MCF 10A (cell line): ENCODE measurements at regions not wholly inside any gene's neighbourhood (a gene's known extent, or its start where the extent isn't known, plus 50 kb on each side); places are given as distances from the start of the nearest gene placed in this dataset.

ENCODE experiments used
- BruUV-seq: library from RNA; stranded (reverse); fragments of 400-500 nt; replicated peaks from 2 replicates; lab custom pipeline; 2021; lab: Mats Ljungman, UMichigan
- CTCF ChIA-PET: fragments of 300-600 bp; sonication (Branson Sonifier 250); formaldehyde crosslinking; extraction: SDS; loops from one replicate; lab custom pipeline; 2021; ENCODE audit warnings: antibody characterized with exemption, inconsistent platforms; lab: Yijun Ruan, JAX
- POLR2A ChIA-PET: fragments of 300-600, 350-650 bp; sonication (Branson Sonifier 250); formaldehyde crosslinking; extraction: SDS; loops from one replicate; lab custom pipeline; 2020; ENCODE audit warnings: antibody characterized with exemption, inconsistent platforms; lab: Yijun Ruan, JAX
- DNase-seq: peaks from one replicate; pipeline ENCODE4 v3.0.0-alpha.2; 2018; ENCODE audit not compliant: unreplicated experiment
- H3K27ac Mint-ChIP-seq: one replicate; pipeline ENCODE4 v1.8.0; 2022; ENCODE audit warnings: mild to moderate bottlenecking, low read depth, mixed read lengths; ENCODE audit not compliant: unreplicated experiment
- H3K27me3 Mint-ChIP-seq: one replicate; pipeline ENCODE4 v1.8.0; 2022; ENCODE audit warnings: mixed read lengths; ENCODE audit not compliant: insufficient read depth, unreplicated experiment
- H3K36me3 Mint-ChIP-seq: one replicate; pipeline ENCODE4 v1.8.0; 2022; ENCODE audit warnings: mild to moderate bottlenecking, moderate library complexity, mixed read lengths; ENCODE audit not compliant: insufficient read depth, unreplicated experiment
- H3K4me1 Mint-ChIP-seq: one replicate; pipeline ENCODE4 v1.8.0; 2022; ENCODE audit warnings: mixed read lengths; ENCODE audit not compliant: insufficient read depth, unreplicated experiment
- H3K4me3 Mint-ChIP-seq: one replicate; pipeline ENCODE4 v1.8.0; 2022; ENCODE audit warnings: mild to moderate bottlenecking, moderate library complexity, mixed read lengths; ENCODE audit not compliant: unreplicated experiment
- H3K9me3 Mint-ChIP-seq: one replicate; pipeline ENCODE4 v1.8.0; 2022; ENCODE audit warnings: mixed read lengths; ENCODE audit not compliant: unreplicated experiment
- CTCF ChIP-seq: fragments of 200-600 bp; IDR thresholded peaks from one replicate; pipeline ENCODE4 v1.8.0; 2022; ENCODE audit warnings: antibody characterized with exemption, mild to moderate bottlenecking; ENCODE audit not compliant: unreplicated experiment
- intact Hi-C: fragments of 100-400 bp; cut with micrococcal nuclease; formaldehyde crosslinking; loops from 2 replicates; pipeline ENCODE4 v1.14.1; 2022

DNA sequence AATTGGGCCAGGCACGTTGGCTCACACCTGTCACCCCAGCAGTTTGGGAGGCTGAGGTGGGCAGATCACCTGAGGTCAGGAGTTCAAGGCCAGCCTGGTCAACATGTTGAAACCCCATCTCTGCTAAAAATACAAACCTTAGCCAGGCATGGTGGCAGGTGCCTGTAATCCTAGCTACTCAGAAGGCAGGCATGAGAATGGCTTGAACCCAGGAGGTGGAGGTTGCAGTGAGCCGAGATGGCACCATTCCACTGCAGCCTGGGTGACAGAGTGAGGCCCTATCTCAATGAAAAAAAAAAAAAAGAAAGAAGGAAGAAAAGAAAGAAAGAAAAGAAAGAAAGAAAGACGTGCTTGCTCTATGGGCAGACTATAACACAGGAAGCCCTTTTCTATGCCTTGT, 84.4 kb downstream of the FOXL1 start:
- CTCF ChIA-PET, result interaction anchor here (1.1 kb wide), 1 partner anchor 98 kb away, joined by 3 read pairs; no protein-coding TSS in a partner anchor
- Mint-ChIP-seq H3K9me3 (peaks cover 9% of the 10 kb centered on the region), H3K4me1 (peaks cover 39% of the 10 kb centered on the region), H3K4me3 (peak overlapping the region; percentile 28), H3K36me3 (no peaks in the 10 kb centered on the region), H3K27me3 (no peaks in the 10 kb centered on the region), H3K27ac (peak overlapping the region; percentile 98)
- BruUV-seq, result no TSS peak
- intact Hi-C loops, result no loop called here
- DNase-seq, result no peak
- TF ChIP-seq CTCF, result no peak
- POLR2A ChIA-PET, result interaction anchor here (1.0 kb wide), 1 partner anchor 9 kb away, joined by 3 read pairs; no protein-coding TSS in a partner anchor

GRCh38 chr16:86663685-86664521, 85.6 kb downstream of the FOXL1 start:
- H3K27ac Mint-ChIP-seq, result peak overlapping the region; percentile 98
- H3K36me3 Mint-ChIP-seq, result no peaks in the 10 kb centered on the region
- ChIA-PET CTCF (interaction anchor here (0.7 to 1.6 kb wide), 5 partner anchors 84 to 398 kb away, joined by 3 to 5 read pairs (median 4); no protein-coding TSS in a partner anchor), POLR2A (interaction anchor here (0.7 to 2.8 kb wide), 33 partner anchors 9 to 1126 kb away, joined by 3 to 42 read pairs (median 4); partner anchors contain the start of genes FBXO31 and FOXC2)
- no peaks in the 10 kb centered on the region for H3K27me3 Mint-ChIP-seq
- no peak for TF ChIP-seq CTCF
- H3K4me3 Mint-ChIP-seq, result peak overlapping the region; percentile 66
- peaks cover 9% of the 10 kb centered on the region for H3K9me3 Mint-ChIP-seq
- TSS peak; percentile 94 for BruUV-seq
- peaks cover 47% of the 10 kb centered on the region for H3K4me1 Mint-ChIP-seq
- intact Hi-C loops, result loop anchor here (2.0 kb wide), 3 partner anchors 17 to 87 kb away; no protein-coding TSS in a partner anchor
- DNase-seq, result peak; percentile 96

GRCh38 chr16:86664522-86665318, 86.4 kb downstream of the FOXL1 start:
- Mint-ChIP-seq H3K36me3 (no peaks in the 10 kb centered on the region), H3K4me1 (peaks cover 47% of the 10 kb centered on the region), H3K4me3 (peak overlapping the region; percentile 66), H3K27me3 (no peaks in the 10 kb centered on the region), H3K27ac (peak overlapping the region; percentile 98), H3K9me3 (peaks cover under 1% of the 10 kb centered on the region)
- ChIA-PET CTCF (interaction anchor here (0.6 to 1.6 kb wide), 8 partner anchors 85 to 399 kb away, joined by 3 to 5 read pairs (median 4); no protein-coding TSS in a partner anchor), POLR2A (interaction anchor here (0.5 to 2.8 kb wide), 30 partner anchors 9 to 1107 kb away, joined by 3 to 42 read pairs (median 4); partner anchors contain the start of genes FBXO31 and FOXC2)
- no TSS peak for BruUV-seq
- intact Hi-C loops, result loop anchor here (2.0 kb wide), 3 partner anchors 16 to 88 kb away; no protein-coding TSS in a partner anchor
- DNase-seq, result peak; percentile 98
- no peak for TF ChIP-seq CTCF
